ENCODE measurements at regions not wholly inside any gene's neighbourhood (a gene's known extent, or its start where the extent isn't known, plus 50 kb on each side); places are given as distances from the start of the nearest gene placed in this dataset.
A peak's percentile ranks its signal among the peaks of the same experiment; 100 is the strongest.

DNA sequence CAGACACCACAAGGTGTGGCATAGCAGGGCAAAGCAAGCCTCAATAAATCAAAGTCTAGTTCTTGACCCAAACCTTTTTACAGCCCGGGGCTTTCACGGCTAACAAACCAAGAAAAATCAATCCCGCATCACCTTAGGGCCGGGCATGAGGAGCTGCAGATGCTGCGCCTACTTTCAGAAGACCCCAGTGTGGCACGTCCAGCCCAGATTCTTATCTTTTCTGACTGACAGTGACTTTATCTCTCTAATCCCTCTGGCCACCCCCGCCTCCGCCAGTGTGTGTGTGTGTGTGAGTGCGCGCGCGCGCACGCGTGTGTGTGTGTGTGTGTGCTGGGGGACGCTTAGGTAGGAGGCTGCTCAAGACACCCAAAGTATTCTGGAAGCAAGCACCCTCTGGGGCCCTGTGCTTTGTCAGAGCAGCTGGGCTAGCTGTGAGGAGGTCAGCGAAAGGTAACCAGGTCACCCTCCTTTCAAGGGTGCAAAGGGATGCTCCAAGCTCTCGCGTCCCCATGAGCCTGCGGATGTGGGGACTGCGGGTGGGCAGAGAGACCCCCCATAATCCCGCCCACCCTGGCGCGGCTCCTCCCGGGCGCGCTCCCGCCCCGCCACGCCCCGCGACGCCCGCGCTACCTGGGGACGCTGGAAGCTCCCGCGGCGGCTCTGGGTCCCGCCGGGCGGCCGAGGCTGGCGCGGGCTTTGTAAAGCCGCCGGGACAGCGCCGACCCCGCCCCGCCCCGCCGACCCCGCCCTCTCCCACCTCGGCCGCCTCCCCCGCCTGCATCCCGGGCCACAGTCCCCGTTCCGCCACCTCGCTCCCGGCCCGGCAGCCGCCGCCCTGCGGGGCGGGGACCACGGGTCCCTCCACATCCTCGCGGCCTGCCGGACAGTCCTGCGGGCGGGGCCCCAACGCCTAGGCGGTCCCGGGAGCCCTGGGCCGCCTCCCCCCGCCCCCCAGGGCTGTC lies 57.1 kb upstream of the RHOBTB1 start:
- peak; percentile 17 for DNase-seq (ENCODE audit: low read depth)

DNA sequence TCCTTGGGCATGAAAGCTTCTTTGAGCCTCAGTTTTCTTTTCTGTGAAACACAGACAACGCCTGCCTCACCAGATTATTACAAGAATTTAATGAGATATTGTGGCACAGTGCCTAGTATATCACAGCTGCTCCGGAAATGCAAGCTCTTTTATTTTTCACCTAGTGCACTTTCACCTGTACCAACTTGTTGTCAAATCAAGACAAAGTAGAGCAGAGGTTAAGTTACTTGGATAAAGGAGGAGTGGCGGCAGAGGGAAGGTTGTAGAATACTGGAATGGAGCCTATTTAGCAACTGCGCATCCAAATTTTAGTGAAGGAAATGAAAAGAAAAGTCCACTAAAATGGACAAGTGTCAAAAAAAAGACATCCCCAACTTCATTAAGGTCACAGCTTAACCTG lies 54.9 kb upstream of the RHOBTB1 start:
- no peak for DNase-seq (ENCODE audit: low read depth)

DNA sequence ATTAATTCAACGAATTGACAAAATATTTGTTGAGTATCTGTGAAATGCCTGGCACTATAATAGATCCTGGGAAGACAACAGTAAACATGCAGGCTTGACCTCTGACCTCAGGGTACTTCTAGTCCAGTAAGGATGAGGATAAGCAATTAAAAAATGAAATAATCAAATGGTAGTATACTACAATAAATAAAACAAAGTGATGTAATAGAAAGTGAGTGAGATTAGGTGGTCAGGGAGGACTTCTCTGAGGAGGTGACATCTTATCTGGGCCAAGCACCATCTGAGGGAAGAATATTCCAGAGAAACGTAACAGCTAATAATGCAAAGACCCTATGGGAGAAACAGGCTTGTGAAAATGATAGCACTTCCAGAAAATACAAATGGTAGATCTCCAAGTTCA lies 50.1 kb upstream of the RHOBTB1 start:
- no peak for DNase-seq (ENCODE audit: low read depth)

Data from iris pigment epithelial cell (primary cell).